NCI-H524 (cell line): ENCODE measurements at regions not wholly inside any gene's neighbourhood (a gene's known extent, or its start where the extent isn't known, plus 50 kb on each side); places are given as distances from the start of the nearest gene placed in this dataset.
A peak's percentile ranks its signal among the peaks of the same experiment; 100 is the strongest.

ENCODE experiments used
- DNase-seq, 2 experiments: peaks; one replicate each; lab custom pipeline; 2025; lab: John Stamatoyannopoulos, UW

DNA sequence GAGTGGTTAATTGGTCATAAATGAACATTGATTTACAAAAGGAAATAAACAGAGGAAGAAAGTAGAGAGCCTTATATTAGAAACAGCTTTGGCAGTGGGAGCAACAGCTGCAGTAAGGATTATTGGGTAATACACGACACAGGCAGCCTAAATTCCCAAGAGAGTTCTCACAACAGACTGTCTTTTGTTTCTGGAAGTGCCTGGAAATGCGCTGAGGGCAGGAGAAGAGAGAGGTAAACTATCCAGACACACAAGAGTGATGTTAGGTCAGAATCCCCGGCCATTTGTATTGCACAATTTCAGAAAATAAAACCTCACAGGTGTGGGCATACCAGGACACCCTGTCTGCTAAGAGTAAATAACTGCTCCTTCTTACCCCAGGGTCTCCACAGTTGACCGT, 450.4 kb upstream of the CTNND2 start:
- DNase-seq, result peak; percentile 91 to 97

DNA sequence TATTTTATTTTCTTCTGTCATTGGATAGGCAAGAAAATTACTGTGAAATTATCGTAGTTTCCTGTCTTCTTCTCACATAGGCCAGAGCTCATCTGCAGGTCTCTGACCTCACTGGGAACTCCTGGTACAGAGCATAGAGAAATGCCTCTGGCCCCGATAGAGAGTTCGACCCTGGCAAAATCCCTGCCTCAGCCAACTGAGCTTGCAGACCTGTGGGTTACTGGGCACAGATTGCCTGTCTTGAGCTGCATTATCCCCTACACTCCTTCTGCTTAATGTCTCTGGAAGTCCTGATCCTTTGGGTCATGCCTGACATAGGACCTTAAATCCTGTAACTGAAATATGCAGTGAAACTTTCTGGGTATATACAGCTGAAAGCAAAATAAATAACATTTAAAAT, 439.3 kb upstream of the CTNND2 start:
- peak in 1 of 2 experiments; percentile 30 for DNase-seq

DNA sequence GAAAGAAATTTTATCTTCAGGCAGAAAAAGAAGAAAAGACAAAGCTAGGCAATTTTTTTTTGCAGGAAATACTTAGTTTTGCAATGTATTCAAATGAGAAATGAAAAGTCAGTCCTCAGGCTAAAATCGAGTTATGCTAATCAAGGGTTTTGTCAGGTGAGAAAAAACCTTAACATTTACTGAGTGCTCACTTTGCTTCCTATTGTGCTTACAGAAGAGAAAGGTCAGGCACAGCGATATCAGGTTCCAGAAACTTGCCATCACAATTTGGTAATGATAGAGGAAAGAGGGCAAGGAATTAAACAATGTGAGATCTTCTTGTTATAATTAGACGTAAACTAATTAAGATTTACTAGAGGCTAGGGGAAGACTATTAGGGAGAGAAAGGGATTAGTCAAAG, 431.7 kb upstream of the CTNND2 start:
- DNase-seq, result peak in 1 of 2 experiments; percentile 20

DNA sequence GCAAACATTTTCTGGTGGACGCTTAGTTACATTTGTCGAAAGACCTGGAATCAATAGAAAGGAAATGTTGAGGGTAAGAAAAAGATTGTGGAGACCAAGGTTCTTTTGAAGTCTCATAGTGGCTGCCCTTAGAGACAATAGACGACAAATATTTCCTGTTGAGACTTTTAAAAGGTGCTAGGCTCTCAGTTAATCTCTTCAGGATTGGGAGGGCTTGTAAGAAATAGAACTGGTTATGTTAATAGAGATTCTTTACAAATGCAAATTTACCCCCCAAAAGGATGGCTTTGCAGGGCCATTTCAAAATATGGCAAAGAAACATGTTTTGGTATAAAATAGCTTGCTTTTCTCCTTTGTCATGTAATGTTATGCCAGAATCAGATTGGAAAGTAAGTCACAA, 428.2 kb upstream of the CTNND2 start:
- no peak for DNase-seq

DNA sequence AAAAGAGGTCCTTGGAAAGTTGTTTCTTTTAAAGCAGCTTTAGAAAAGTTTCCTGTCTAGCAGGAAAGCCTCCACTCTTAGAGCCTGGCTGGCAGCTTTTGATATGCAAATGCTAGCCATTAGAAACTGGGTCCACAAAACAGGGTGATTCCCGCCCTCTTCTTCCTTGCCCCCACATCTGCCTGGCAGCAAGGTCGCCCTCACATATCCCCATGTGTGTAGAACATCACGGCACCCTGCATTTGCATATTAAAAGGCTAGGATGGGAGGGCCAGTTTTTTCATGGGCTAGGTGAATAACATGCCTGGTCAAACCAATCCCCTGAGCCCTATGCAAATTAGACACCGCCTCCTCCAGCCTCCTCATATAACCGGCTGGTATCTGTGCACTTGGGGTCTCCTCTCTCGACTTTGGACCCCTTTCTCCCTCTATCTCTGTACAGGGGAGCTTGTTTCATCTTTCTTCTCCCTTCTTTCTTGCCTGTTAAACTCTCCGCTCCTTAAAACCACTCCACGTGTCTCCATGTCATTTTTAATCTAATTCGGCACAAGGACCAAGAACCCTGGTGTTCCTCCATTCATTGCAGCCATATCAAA, 426.8 kb upstream of the CTNND2 start:
- no peak for DNase-seq

DNA sequence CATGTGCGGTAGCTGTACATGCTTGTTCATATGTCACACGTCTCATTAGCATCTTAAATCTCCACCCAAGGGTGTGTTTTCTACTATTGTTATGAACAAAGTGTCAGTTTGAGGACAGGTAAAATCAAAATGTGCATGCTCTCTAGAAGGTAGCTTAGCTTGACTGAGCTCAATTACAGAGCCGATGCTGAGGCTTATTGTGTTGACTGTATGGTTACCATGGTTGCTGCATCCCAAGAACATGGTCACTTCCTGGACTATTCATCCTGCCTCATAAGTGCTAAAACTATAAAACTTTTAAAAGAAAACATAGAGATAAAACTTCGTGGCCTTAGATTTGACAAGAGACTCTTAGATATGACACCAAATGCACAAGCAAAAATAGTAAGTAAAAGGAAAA, 426.1 kb upstream of the CTNND2 start:
- DNase-seq, result no peak

DNA sequence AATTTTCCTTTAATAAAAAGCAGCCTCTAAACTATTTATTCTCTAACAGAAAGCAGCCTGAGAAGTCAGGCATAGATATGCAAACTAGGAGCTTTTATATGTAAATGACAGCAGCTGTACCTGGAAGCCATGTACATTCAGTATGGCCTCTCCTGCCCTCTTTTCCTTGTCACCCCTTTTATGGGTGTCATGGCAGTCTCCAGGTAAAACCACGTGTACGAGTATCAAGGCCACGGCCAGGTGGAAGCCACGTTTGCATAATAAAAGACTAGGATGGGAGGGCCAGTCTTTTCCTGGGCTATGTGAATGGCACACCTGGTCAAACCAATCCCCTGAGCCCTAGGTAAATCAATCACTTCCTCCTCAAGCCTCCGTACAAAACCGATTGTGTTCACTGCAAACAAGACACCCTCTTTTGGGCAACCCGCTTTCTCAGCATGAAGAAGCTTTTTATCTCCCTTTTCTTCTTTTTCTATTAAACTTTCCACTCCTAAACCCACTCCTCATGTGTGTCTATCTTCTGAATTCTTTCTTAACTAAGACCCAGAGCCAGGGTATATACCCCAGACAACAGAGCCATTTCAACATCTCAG, 419.5 kb upstream of the CTNND2 start:
- DNase-seq, result no peak

DNA sequence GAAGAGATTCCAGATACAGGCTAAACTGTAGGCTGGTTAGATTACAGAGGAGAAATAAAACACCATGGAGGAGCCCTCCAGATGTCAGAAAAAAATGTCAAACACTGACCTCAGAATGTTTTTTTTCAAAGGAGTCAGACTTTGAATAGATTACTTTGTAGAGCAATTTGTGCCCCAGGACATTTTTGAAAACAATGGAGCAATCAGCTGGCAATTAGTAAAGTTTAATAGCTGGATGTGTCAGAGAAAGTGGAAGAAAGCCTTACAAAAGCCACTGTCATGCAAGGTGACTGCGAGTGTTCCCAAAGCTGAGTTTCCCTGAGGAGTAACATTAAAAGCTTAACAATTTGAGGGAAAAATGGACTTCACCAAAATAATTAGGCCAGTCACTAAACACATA, 417.8 kb upstream of the CTNND2 start:
- DNase-seq, result no peak

DNA sequence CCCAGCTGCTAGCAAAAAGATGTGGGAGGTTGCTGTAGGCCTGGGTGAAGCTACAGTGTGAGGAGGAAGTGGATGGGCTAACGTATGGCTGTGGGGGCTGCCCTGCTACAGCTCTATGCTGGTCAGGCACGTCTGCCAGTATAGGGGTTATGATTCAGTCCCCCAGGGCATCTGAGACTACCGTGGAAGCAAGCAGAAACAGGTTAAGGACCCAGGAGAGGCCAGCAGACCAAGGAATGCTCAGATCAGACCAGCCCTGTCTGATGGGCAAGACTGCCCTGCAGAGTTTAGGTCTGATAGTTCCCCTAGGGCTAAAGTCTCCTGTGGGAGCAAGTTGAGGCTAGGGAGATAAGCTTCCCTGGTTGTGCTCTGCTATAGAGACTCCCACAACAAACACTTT, 416.1 kb upstream of the CTNND2 start:
- no peak for DNase-seq

DNA sequence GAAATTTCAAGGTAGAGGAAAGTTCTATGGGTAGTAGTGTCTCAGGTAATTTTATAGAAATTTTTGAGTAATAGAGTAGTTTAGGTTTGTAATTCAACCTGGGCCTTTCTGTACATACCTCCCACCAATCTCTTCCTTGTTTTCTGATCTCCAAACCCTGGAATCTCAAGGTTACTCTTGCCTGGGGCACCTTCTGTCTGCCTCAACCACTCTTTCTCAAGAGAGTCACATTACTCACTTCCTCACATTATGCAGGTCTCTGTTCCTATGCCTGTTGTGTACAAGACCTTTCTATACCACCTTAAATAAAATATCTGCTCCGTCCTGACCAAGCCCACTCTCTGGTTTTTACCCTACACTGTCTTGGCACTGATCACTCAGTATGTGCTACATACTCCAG, 412.6 kb upstream of the CTNND2 start:
- DNase-seq, result no peak

DNA sequence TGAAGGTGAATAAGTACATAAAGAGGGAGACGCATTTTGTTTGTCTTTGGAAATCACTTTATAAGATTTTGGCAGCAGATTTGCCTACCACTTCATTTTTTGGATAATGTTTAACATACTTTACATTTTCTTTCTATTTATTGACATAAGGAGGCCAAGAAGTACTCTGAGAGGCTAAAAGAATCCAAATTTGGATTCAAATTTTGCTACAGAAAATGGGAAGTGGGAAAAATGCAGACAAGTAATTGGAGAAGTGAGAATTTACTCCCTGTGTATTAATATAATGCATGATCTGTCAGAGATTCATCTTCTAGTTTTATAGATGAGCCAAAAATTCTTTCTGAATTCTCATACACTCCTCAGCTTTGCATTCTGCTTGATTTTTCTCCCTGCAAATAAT, 411.2 kb upstream of the CTNND2 start:
- DNase-seq, result no peak

DNA sequence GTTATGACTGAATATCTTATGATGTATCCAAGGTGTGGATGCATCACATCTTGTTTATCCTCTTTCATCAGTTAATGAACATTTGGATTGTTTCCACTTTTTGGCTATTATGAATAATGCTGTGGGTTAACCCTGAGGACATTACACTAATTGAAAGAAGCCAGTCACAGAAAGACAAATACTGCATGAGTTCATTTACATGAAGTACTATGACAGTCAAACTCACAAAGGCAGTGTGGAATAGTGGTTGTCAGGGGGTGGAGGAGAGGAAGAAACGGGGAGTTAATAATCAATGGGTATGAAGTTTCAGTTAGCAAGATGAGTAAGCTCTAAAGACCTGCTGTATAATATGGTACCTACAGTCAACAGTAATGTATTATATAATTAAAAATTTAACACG, 409.4 kb upstream of the CTNND2 start:
- DNase-seq, result no peak

DNA sequence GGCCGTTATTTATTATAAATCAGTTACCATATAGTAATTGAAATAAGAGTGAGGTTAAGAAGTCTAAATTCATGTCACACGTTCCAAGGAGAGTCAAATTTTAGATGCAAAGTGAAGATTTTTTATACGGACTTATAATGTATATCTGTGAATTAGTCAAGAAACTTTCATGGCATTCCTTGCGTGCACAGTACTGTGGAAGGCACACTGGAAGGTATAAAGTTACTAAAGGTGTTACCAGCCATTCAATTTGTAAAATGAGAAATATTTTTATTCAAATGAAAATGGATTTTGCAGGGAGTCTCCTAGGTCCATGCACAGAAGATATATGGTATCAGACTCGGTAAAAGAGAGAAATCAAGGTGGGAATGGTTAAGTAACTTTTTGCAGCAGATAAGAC, 408.1 kb upstream of the CTNND2 start:
- DNase-seq, result no peak

DNA sequence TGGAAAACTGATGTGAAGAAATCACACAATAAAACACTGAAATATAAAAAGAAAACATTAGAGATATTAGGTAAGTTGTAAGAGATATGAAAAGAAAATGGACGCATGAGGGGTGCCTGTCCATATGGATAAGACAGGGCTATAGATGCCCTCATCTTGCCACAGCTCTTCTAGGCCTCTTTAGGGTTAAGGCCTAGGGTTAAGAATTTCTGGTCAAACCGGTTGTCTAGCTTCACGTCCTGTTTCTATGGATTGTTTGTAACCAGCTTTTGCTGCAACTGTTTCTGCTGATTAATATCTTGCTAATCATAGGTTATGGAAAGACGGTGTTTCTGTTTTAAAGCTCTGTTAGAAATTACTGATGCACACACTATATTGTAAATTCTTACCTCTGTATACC, 389.9 kb upstream of the CTNND2 start:
- DNase-seq, result no peak

DNA sequence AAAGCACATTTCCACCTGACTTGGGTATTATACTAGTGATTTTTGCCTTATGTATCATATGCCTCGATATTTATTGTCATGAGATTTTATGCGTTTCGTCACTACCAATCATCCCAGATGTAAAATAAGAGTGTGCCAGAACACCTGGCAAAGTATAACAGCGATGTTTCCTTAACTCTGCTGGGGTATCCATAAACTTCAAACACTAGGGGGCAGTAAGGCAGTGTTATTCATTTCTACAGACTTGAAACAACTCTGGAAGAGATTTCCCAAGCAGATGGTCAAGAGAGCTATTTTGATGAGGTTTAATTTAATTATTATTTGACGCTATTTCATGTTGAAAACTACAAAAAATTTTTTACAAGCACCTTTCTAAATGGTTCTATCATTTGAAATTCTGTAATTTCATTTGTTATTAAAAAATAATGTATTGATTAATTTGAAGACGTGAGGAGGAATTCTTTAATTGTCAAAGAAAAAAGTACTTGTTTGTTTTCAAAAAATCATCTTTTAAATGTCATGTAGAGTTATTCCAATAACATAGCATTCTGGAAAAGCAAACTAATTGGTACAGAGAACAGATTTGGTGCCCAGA, 388.5 kb upstream of the CTNND2 start:
- DNase-seq, result peak; percentile 64 to 89

DNA sequence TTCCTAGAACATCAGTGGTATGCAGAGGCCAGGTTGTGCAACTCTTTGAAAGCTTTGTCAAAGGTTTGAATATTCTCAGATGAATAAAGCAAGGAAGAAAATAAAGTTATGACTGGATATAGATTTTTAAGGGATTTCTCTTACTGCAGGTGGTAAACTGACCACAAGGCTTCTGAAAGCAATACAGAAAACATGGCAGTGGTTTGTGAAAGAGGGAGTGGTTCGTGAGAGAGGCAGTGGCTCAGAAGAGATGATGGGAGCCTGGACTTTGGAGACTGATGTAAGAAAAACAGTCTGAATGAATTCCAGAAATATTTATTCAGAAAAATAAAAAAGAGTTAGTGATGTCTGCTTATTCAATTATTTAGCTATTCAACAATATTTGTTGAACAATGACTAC, 380.4 kb upstream of the CTNND2 start:
- DNase-seq, result no peak

DNA sequence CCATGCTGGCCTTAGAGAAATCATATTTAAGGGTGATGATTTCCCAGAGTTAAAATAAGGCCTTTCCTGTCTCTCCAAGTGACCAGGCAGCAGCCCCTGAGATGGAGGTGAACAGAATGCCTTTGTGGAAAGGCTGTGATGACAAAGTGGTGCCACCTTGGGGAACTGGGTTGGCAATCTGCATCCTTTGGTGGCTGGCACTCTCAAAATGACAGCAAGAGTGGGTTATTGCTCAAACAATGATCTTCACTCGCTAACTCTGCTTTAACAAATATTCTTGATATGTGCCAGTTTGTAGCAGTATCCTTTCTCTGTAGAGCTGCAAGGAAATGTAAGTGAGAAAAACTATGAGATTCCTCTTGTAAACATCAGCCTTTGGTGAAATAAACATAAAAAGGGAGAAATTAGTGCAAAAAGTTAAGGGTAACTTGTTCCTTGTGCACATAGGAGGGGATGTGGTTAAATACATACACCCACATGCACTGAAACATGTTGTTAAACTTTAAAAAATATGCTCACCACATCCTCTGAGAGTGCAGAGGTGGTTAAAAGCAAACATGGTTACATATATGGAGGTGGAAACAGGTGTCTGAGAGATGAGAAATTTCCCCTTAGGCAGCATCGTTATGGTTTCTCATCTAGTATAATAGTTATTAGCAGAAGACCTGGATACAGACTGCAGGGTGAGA, 373.4 kb upstream of the CTNND2 start:
- no peak for DNase-seq

DNA sequence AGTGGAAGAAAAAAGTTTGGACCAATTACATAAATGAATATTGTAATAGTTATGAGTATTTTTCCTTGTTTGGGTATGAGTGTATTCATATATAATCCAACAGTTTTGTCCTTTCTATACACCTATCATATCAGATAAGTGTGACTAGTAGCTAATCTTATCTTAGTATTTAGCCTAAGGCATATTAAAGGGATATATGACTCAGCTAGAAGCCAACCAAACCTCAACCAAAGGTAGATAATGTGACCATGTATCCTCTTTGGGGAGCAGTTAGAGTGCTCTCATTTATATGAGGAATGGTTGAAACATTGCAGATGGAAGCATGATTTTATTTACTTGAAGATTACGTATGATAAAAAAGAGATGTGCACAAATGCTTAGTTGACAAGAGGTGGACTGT, 370.0 kb upstream of the CTNND2 start:
- no peak for DNase-seq

DNA sequence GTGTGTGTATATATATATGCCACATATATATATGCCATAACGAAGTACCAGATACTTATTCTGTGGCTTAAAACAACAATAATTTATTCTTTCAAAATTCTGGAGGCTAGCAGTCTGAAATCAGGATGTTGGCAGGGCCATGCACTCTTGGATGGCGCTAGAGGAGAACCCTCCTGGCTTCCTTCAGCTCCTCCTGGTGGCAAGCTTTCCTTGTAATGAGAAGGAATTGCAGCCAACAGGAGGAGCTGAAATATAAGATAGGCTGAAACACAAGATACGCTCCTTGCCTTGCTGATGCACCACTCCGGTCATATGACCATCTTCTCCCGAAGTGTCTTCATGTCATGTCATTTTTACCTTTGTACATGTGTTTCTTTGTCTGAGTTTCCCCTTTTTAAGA, 368.1 kb upstream of the CTNND2 start:
- peak in 1 of 2 experiments; percentile 58 for DNase-seq

DNA sequence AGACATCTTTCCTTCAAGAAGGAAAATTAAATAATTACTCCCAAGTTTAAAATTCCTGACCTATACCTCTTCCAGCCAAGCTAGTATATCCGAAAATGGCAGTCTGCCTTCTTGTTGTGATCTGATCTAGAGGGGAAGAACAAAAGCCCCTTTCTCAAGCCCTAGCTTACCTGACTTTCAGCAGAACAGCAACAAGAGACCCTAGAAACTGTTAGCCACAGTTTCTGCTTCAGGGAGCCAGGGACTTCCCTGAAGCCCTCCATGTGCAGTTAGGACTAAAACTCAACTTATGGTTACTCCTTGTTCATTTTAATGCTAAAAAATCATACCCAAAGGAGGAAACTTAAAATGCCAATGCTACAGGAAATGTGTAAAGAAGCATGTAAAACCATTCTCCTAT, 366.7 kb upstream of the CTNND2 start:
- DNase-seq, result no peak

DNA sequence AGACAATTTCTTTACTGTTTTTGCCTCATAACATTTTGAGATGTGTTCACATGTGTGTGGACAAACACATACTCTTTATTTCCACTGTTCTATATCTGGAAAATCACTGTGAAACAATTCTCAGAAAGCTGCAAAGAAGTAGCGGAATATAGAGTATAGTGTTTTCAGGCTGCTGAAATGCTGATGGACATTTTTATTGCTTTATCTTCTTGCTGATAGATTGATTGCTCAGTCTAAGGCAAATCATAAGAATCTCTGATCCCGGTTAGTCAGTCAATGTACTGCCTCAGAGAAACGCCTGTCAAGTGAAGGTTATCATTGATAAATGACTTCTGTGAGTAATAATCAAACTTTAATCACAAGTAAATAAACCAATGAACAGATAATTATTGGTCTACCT, 364.9 kb upstream of the CTNND2 start:
- no peak for DNase-seq

DNA sequence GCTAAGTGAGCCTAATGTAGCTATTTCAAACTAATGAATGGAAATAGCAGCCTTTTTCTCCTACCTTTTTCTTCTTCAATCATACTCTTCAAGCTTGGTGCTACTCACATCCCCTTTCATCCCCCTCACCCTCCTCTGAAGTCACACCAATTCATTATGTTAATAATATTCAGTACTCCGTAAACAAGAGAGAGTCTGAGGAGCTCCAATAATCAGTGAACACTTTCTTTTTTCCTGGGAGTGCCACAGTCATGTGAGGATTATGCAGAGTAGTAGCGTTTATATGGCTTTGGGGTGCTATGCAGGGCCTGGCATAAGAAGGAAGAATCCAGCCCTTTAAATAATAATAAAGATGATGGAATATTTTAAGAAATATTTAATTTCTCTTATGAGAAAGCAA, 354.3 kb upstream of the CTNND2 start:
- DNase-seq, result no peak

DNA sequence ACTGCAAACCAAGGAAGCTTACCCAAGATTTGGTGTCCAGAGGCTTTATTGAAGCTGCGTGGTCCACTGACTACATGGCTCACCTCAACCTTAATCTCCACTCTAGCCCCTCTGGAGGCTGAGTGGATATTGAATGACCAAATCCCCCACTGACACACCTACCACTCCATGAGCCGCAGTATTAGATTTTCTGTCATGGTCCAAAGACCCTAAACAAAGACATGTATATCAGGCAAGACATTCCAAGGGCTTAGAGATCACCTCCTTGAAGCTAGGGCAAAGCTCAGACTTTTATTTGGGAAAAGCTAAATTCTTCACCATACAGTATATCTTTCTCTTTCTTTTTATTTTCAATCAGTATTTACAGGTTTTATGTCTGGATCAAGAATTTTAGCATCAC, 346.2 kb upstream of the CTNND2 start:
- peak in 1 of 2 experiments; percentile 43 for DNase-seq
